GM19240 (cell line): ENCODE measurements at regions not wholly inside any gene's neighbourhood (a gene's known extent, or its start where the extent isn't known, plus 50 kb on each side); places are given as distances from the start of the nearest gene placed in this dataset.

ENCODE experiments used
- DNase-seq: peaks from one replicate; pipeline ENCODE4 v3.0.0; 2011; ENCODE audit warnings: low spot score; ENCODE audit not compliant: insufficient read length

- no peak for DNase-seq
These were observed 91.5 kb upstream of the ARRDC4 start for GRCh38 chr15:97868981-97869380.

- no peak for DNase-seq
These were observed 89.7 kb upstream of the ARRDC4 start for GRCh38 chr15:97870771-97871170.

GRCh38 chr15:97874139-97874538 is 86.4 kb upstream of the ARRDC4 start:
- no peak for DNase-seq

DNA sequence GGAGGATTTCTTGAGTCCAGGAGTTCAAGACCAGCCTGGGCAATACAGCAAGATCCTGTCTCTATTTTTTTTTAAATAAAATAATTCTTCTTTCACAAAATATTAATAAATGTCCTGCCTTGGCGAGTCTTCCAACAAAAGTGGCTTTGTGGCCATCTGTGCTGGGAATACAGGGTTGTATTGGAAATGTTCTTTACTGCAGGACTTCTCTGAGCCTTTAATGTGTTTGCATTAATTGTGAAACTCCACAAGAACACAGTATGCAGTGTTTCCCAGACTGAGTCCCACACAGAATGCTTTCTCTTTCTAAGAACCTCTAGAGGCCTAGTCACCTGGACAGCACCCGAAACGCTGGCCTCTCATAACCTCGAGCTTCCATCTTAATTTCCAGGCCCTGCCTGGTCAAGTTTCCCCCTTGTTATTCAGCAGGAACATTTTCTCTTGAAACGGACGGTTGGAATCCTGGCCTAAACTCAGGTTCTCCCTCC is 85.4 kb upstream of the ARRDC4 start:
- no peak for DNase-seq

DNA sequence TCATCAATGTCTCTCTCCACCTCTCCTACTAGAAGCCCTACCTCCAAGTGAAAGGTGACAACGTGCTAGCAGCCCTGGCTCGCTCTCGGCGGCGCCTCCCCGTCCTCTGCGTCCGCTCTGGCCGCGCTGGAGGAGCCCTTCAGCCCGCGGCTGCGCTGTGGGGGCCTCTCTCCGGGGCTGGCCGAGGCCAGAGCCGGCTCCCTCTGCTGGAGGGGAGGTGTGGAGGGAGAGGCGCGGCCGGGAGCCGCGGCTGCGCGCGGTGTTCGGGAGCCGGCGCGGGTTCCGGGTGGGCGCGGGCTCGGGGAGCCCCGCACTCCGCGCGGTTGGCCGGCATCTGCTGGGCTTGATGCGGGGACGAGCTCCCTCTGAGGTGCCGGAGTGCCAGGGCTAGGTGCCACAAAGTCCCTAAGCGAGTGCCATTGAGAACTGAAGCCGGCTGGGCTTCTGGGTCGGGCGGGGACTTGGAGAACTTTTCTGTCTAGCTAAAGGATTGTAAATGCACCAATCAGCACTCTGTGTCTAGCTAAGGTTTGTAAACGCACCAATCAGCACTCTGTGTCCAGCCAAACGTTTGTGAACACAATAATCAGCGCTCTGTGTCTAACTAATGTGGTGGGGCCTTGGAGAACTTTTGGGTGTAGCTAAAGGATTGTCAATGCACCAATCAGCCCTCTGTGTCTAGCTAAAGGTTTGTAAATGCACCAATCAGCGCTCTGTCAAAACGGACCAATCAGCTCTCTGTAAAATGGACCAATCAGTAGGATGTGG is 84.8 kb upstream of the ARRDC4 start:
- no peak for DNase-seq

DNA sequence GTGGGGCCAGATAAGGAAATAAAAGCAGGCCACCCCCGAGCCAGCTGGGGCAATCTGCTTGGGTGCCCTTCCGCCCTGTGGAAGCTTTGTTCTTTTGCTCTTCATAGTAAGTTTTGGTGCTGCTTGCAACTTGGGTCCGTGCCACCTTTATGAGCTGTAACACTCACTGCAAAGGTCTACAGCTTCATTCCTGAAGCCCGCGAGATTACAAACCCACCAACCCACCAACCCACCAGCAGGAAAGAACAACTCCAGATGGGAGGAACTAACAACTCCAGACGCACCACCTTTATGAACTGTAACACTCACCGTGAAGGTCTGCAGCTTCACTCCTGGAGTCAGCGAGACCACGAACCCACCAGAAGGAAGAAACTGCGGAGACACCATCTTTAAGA is 84.2 kb upstream of the ARRDC4 start:
- DNase-seq = no peak

GRCh38 chr15:97881346-97881965 is 79.0 kb upstream of the ARRDC4 start:
- DNase-seq = no peak

DNA sequence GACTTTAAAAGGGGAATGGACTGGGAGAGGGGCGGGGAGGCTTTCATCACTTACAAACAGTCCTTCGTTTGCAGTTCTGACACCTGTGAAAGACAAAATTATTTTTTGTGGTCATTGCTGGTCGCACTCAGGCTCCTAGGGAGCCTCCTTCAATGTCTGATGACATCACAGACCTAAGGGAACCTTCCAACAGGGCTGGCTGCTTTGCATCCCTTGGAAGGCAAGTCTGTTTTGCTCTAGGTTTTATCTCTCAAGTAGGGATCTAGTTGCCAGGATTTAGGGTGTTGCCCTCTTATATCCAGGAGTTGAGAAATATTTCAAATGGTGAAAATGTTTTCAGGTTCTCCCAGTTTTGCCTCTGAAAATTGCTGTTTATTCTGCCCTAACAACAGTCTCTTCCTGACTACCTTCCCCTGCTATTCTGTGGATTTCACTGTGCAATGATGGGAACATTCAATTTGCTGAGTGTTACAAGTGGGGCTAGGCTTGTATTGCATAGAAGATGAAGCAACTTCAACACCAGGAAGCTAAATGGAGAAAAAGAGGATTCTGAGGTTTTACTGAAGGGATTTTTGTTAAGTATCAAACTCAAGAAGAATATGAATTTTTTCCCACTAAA is 75.9 kb upstream of the ARRDC4 start:
- no peak for DNase-seq

- no peak for DNase-seq
These were observed 70.2 kb upstream of the ARRDC4 start for GRCh38 chr15:97890307-97890706.

DNA sequence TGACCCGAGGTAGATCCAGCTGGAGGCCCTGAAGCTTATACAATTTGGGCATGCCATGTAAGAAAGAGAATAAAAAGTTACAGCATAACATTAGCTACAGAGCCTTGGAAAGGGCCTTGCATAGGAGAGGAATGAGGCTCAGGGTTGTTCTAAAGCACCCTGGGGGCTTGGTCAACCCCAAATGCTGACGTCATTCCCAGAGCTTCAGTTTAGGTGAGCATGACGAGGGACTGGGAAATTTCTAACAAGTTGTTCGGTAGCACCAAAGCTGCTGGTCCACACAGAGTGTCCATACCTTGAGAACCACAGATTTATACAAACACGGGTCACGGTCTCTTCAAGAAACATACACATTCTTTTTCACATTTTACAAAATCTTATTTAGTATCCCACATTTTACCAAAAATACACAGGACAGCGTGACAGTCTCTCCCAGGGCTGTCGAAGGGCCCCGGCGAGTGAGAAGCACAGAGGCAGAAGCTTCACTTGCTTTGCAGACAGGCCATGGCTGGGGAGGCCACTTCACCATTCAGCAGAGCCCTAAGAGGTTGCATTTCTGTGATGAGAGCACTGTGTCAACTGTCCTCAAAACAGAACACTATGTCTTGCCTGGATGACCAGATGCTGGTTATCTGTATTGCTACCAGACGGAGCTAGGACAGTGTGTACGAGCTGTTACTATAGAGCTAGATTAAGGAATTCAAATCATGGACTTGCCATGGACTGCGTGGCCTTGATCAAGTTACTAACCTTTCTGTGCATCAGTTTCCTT is 68.2 kb upstream of the ARRDC4 start:
- DNase-seq = no peak

GRCh38 chr15:97893967-97894366 is 66.5 kb upstream of the ARRDC4 start:
- DNase-seq = no peak

GRCh38 chr15:97899981-97900380 is 60.5 kb upstream of the ARRDC4 start:
- no peak for DNase-seq

DNA sequence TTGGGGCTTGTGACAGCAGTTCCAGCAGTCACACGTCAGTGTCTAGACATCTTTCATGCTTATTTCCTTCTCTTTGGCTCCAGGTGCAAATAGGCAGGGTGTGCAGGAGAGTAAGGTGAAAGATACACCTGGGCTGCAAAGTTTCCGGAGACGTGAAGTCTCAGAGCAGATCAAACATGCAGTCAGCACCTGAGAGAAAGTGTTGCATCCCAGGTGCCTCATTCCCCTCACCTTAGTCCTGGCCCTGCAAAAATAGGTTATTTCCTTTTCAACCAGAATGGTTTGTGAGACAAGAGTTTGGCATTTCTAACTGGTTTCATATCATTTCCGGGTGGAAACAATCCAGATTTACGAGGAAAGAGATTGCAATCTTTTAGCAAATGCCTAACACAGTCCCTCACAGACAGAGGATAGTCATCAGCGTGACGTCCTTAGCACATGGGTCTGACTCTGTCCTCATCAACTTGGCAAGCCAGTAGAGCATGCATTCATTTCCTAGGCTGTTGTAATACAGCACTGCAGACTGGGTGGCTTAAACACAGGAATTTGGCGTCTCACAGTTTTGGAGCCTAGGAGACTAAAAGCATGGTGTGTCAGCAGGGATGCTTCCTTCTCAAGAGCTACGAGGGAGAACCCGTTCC is 58.2 kb upstream of the ARRDC4 start:
- no peak for DNase-seq

GRCh38 chr15:97903560-97903959 is 56.9 kb upstream of the ARRDC4 start:
- DNase-seq = no peak

- DNase-seq = no peak
These were observed 56.4 kb upstream of the ARRDC4 start for GRCh38 chr15:97903971-97904572.

GRCh38 chr15:97909291-97909891 is 51.1 kb upstream of the ARRDC4 start:
- DNase-seq = peak; percentile 10
